ENCODE measurements at regions not wholly inside any gene's neighbourhood (a gene's known extent, or its start where the extent isn't known, plus 50 kb on each side); places are given as distances from the start of the nearest gene placed in this dataset.

DNA sequence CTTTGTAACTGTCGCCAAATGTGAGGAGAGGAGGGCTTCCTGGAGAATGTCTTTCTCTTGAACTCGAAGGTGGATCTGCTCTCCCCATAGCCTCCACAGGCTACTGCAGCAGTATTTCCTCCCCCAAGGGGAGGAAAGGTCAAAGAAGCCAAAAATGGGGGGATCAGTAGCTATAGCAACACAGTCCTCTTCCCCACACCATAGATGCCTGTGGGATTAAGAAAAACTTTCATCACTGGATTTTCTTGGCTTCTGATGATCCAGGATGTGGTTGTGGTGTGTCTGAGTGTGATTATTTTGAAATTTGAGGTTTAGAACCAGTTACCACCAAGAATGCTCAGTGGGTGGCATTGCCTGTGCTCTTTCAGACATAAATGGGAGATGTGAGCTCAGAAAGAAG is 140.1 kb upstream of the SPACA1 start:
- Histone ChIP-seq H3K4me3 (no peak overlapping the region), H3K27ac (no peak overlapping the region), H3K36me3 (no peaks in the 10 kb centered on the region), H3K4me1 (peaks cover 0 to 10% (median 0%) of the 10 kb centered on the region in 9 donors), H3K9me3 (peaks cover 0 to 2% (median 0%) of the 10 kb centered on the region in 11 donors), H3K27me3 (peaks cover 0 to 21% (median 7%) of the 10 kb centered on the region in 7 donors)
- no peak for ATAC-seq
- TF ChIP-seq, protein P1, sequence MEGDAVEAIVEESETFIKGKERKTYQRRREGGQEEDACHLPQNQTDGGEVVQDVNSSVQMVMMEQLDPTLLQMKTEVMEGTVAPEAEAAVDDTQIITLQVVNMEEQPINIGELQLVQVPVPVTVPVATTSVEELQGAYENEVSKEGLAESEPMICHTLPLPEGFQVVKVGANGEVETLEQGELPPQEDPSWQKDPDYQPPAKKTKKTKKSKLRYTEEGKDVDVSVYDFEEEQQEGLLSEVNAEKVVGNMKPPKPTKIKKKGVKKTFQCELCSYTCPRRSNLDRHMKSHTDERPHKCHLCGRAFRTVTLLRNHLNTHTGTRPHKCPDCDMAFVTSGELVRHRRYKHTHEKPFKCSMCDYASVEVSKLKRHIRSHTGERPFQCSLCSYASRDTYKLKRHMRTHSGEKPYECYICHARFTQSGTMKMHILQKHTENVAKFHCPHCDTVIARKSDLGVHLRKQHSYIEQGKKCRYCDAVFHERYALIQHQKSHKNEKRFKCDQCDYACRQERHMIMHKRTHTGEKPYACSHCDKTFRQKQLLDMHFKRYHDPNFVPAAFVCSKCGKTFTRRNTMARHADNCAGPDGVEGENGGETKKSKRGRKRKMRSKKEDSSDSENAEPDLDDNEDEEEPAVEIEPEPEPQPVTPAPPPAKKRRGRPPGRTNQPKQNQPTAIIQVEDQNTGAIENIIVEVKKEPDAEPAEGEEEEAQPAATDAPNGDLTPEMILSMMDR (IDR thresholded peaks at IDR 0.05) = no peak
- DNase-seq = no peak
- intact Hi-C loops (cut with DNase I) = no loop called here
- WGBS, 2 donors = 50% methylated on average over 2 of the region's 2 CpGs

DNA sequence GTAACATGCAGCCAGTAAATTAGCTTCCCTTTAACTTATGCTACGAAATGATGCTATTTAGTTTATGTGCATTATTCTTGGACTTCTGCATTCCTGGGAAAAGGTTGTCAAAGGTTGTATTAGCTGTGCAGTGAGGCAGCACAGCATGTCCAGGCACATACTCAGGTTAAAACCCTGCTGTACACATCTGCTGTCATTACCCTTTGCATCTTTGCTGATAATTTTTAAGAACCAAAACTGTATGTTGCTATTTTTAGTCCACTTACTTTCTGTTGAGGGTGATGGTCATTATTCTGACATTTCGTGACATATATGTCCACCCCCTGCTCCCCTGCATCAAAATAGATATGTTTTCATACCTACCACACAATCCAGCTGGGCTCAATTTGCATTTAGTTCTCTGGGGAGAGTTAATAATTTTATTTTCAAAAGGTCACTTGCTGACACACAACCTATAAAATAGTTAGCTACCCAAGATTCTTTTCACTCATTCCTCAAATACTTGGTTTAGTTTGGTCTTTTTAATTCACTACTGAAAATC is 142.5 kb upstream of the SPACA1 start:
- Histone ChIP-seq H3K27me3 (peaks cover 0 to 13% (median 0%) of the 10 kb centered on the region in 7 donors), H3K27ac (no peak overlapping the region), H3K4me1 (peaks cover 0 to 12% (median 0%) of the 10 kb centered on the region in 9 donors), H3K36me3 (no peaks in the 10 kb centered on the region), H3K4me3 (no peak overlapping the region), H3K9me3 (peaks cover 0 to 2% (median 0%) of the 10 kb centered on the region in 11 donors)
- TF ChIP-seq, protein P1 (IDR thresholded peaks at IDR 0.05) = no peak
- 51 to 65% methylated on average over 2 of the region's 2 CpGs for WGBS, 2 donors
- ATAC-seq = no peak
- no peak for DNase-seq
- intact Hi-C loops (cut with DNase I) = no loop called here

DNA sequence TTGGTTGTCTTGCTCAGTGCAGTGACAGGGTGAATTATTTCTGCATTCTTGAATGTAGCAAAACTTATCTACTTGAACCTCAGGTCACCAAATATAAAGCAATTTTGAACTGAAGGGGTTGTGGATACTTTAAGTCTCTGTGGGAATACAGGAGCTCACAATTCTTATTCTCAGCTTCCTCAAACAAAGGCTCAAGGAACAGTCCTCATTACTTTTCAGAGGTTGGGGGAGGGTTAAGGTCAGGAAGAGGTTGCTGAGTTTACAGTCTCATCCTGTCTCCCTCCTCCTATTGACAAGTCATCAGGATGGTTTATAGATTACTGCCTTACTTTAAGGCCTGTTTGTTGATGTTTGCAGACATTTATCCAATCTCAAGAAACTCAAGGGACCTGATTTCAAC is 143.6 kb upstream of the SPACA1 start:
- ATAC-seq (no peak), DNase-seq (no peak)
- intact Hi-C loops (cut with DNase I) = no loop called here
- Histone ChIP-seq H3K27ac (no peak overlapping the region), H3K36me3 (no peaks in the 10 kb centered on the region), H3K27me3 (peaks cover 0 to 13% (median 0%) of the 10 kb centered on the region in 7 donors), H3K9me3 (peaks cover 0 to 2% (median 0%) of the 10 kb centered on the region in 11 donors), H3K4me1 (peaks cover 0 to 12% (median 0%) of the 10 kb centered on the region in 9 donors), H3K4me3 (no peak overlapping the region)
- TF ChIP-seq, protein P1 (IDR thresholded peaks at IDR 0.05) = no peak

DNA sequence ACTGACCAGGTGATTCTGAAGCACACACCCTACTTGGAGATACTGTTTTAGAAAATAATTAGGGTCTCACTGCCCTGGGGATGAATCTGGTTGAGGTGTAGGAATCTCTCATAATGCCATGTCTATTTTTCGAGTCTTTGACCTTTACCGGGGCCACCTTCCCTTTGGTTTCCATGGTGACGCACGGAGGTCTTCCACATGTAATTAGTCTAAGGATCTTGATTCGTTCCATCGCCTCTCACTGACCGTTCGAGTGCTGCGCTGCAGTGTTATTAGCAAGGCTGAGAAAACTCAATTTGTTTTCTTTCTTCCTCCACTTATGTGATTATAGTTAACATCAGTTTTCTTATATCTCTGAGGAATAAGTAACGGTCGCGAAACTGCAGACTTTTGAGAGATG is 144.3 kb upstream of the SPACA1 start:
- H3K36me3 ChIP-seq = no peaks in the 10 kb centered on the region
- intact Hi-C loops (cut with DNase I) = no loop called here
- no peak overlapping the region for H3K27ac ChIP-seq
- no peak overlapping the region for H3K4me3 ChIP-seq
- peaks cover 0 to 11% (median 0%) of the 10 kb centered on the region in 9 donors for H3K4me1 ChIP-seq
- DNase-seq (no peak), ATAC-seq (no peak)
- H3K27me3 ChIP-seq = peaks cover 0 to 13% (median 0%) of the 10 kb centered on the region in 7 donors
- WGBS, 2 donors = 83 to 84% methylated on average over 12 of the region's 12 CpGs
- peaks cover 0 to 2% (median 0%) of the 10 kb centered on the region in 11 donors for H3K9me3 ChIP-seq
- TF ChIP-seq, protein P1 (IDR thresholded peaks at IDR 0.05) = no peak

Measured in heart right ventricle (tissue), 16 donors.